CD4-positive, alpha-beta T cell (primary cell): ENCODE measurements at regions not wholly inside any gene's neighbourhood (a gene's known extent, or its start where the extent isn't known, plus 50 kb on each side); places are given as distances from the start of the nearest gene placed in this dataset.

Experiments
- ATAC-seq: fragments of 200-7000 bp; cut with Tn5 transposase; one replicate; pipeline ENCODE4 v1.10.0; 2022; ENCODE audit warnings: mild to moderate bottlenecking; ENCODE audit not compliant: poor library complexity
- CTCF ChIA-PET: fragments of 350-600 bp; sonication (Branson Sonifier 250); formaldehyde crosslinking; loops from one replicate; lab custom pipeline; 2021; ENCODE audit warnings: antibody characterized with exemption, inconsistent platforms; lab: Charles Lee
- POLR2A ChIA-PET: fragments of 350-600 bp; sonication (Branson Sonifier 250); formaldehyde crosslinking; loops from one replicate; lab custom pipeline; 2021; ENCODE audit warnings: antibody characterized with exemption, inconsistent platforms; lab: Charles Lee
- DNase-seq, 14 experiments: peaks; one replicate each; pipeline ENCODE4 v3.0.0-alpha.2; 2013 to 2020; ENCODE audit warnings: mixed read lengths in 2 of 14
- H3K27ac ChIP-seq, 2 donors: one replicate each; pipeline versions ENCODE4 v1.5.1 to v1.7.0; 2013; ENCODE audit warnings: low read length in 2 of 2, low read depth in 1 of 2, mild to moderate bottlenecking in 1 of 2
- H3K27me3 ChIP-seq, 2 experiments: 1 replicate in 1 of 2; 2 replicates in 1 of 2; pipeline versions ENCODE4 v1.6.1 to v1.7.0; 2013; ENCODE audit warnings: low read length in 2 of 2, control low read depth in 1 of 2, mild to moderate bottlenecking in 1 of 2, moderate library complexity in 1 of 2; ENCODE audit not compliant: insufficient read depth in 2 of 2, control insufficient read depth in 1 of 2
- H3K36me3 ChIP-seq: one replicate; pipeline ENCODE4 v1.6.1; 2013; ENCODE audit warnings: low read length, control low read depth; ENCODE audit not compliant: insufficient read depth
- H3K4me1 ChIP-seq: one replicate; pipeline ENCODE4 v1.6.1; 2013; ENCODE audit warnings: low read length, control low read depth; ENCODE audit not compliant: insufficient read depth
- H3K4me3 ChIP-seq: one replicate; pipeline ENCODE4 v1.5.1; 2013; ENCODE audit warnings: mild to moderate bottlenecking, low read length, moderate library complexity
- H3K9me3 ChIP-seq, 2 experiments: 1 replicate in 1 of 2; 2 replicates in 1 of 2; pipeline versions ENCODE4 v1.6.1 to v1.7.0; 2013; ENCODE audit warnings: low read length in 2 of 2, mild to moderate bottlenecking in 2 of 2, control low read depth in 1 of 2, moderate library complexity in 1 of 2; ENCODE audit not compliant: control insufficient read depth in 1 of 2, insufficient read depth in 1 of 2
- H3K27ac Mint-ChIP-seq: one replicate; pipeline ENCODE4 v1.8.0; 2020; ENCODE audit warnings: mixed read lengths
- H3K27me3 Mint-ChIP-seq: one replicate; pipeline ENCODE4 v1.8.0; 2021; ENCODE audit warnings: mixed read lengths
- H3K36me3 Mint-ChIP-seq: one replicate; pipeline ENCODE4 v1.8.0; 2021; ENCODE audit warnings: low read depth, mixed read lengths
- H3K4me1 Mint-ChIP-seq: one replicate; pipeline ENCODE4 v1.8.0; 2021; ENCODE audit warnings: low read depth, mixed read lengths
- H3K4me3 Mint-ChIP-seq: one replicate; pipeline ENCODE4 v1.8.0; 2020; ENCODE audit warnings: mild to moderate bottlenecking, mixed read lengths
- H3K9me3 Mint-ChIP-seq: one replicate; pipeline ENCODE4 v1.8.0; 2020; ENCODE audit warnings: mixed read lengths
- intact Hi-C, 2 experiments: fragments of 100-400 bp; cut with DNase I in 1 of 2; cut with micrococcal nuclease in 1 of 2; formaldehyde crosslinking; loops; one replicate each; pipeline versions ENCODE4 v1.15.1 to v1.9.0; 2023 to 2025; cut with DNase I, micrococcal nuclease
- TF ChIP-seq, protein P1 (sequence below): fragments of 200-600 bp; IDR thresholded peaks from one replicate; pipeline ENCODE4 v1.8.0; 2022; ENCODE audit warnings: antibody characterized with exemption, mild to moderate bottlenecking

- no peak overlapping the region for H3K27ac ChIP-seq
- DNase-seq (no peak), ATAC-seq (no peak)
- ChIA-PET POLR2A (no interaction called here), CTCF (no interaction called here)
- TF ChIP-seq, protein P1, sequence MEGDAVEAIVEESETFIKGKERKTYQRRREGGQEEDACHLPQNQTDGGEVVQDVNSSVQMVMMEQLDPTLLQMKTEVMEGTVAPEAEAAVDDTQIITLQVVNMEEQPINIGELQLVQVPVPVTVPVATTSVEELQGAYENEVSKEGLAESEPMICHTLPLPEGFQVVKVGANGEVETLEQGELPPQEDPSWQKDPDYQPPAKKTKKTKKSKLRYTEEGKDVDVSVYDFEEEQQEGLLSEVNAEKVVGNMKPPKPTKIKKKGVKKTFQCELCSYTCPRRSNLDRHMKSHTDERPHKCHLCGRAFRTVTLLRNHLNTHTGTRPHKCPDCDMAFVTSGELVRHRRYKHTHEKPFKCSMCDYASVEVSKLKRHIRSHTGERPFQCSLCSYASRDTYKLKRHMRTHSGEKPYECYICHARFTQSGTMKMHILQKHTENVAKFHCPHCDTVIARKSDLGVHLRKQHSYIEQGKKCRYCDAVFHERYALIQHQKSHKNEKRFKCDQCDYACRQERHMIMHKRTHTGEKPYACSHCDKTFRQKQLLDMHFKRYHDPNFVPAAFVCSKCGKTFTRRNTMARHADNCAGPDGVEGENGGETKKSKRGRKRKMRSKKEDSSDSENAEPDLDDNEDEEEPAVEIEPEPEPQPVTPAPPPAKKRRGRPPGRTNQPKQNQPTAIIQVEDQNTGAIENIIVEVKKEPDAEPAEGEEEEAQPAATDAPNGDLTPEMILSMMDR: no peak
- no peaks in the 10 kb centered on the region for H3K27me3 ChIP-seq
- H3K4me3 ChIP-seq: no peak overlapping the region
- no peaks in the 10 kb centered on the region for H3K4me1 Mint-ChIP-seq
- H3K9me3 Mint-ChIP-seq: no peaks in the 10 kb centered on the region
- peaks cover 0 to 19% of the 10 kb centered on the region in 2 experiments for H3K9me3 ChIP-seq
- H3K27me3 Mint-ChIP-seq: peaks cover 11% of the 10 kb centered on the region
- H3K4me3 Mint-ChIP-seq: no peak overlapping the region
- no peaks in the 10 kb centered on the region for H3K4me1 ChIP-seq
- no peaks in the 10 kb centered on the region for H3K36me3 Mint-ChIP-seq
- H3K27ac Mint-ChIP-seq: no peak overlapping the region
- H3K36me3 ChIP-seq: no peaks in the 10 kb centered on the region
- intact Hi-C loops: no loop called here
Measured at GRCh38 chr2:6493669-6494068, 372.0 kb downstream of the CMPK2 start.

- ChIA-PET CTCF (no interaction called here), POLR2A (no interaction called here)
- TF ChIP-seq, protein P1: no peak
- Histone ChIP-seq H3K4me3 (no peak overlapping the region), H3K36me3 (no peaks in the 10 kb centered on the region), H3K4me1 (no peaks in the 10 kb centered on the region), H3K27ac (no peak overlapping the region), H3K9me3 (peaks cover 0 to 19% of the 10 kb centered on the region in 2 experiments), H3K27me3 (no peaks in the 10 kb centered on the region)
- H3K36me3 Mint-ChIP-seq: no peaks in the 10 kb centered on the region
- DNase-seq: no peak
- no peak overlapping the region for H3K4me3 Mint-ChIP-seq
- H3K27me3 Mint-ChIP-seq: peaks cover 8% of the 10 kb centered on the region
- intact Hi-C loops: no loop called here
- no peaks in the 10 kb centered on the region for H3K9me3 Mint-ChIP-seq
- no peaks in the 10 kb centered on the region for H3K4me1 Mint-ChIP-seq
- ATAC-seq: no peak
- H3K27ac Mint-ChIP-seq: no peak overlapping the region
Measured at GRCh38 chr2:6495466-6495865, 370.2 kb downstream of the CMPK2 start.

- no peak overlapping the region for H3K4me3 Mint-ChIP-seq
- peaks cover 0 to 19% of the 10 kb centered on the region in 2 experiments for H3K9me3 ChIP-seq
- H3K27me3 Mint-ChIP-seq: peaks cover 7% of the 10 kb centered on the region
- no peaks in the 10 kb centered on the region for H3K36me3 Mint-ChIP-seq
- H3K27me3 ChIP-seq: no peaks in the 10 kb centered on the region
- ATAC-seq: no peak
- ChIA-PET CTCF (no interaction called here), POLR2A (no interaction called here)
- H3K4me1 Mint-ChIP-seq: no peaks in the 10 kb centered on the region
- intact Hi-C loops: no loop called here
- TF ChIP-seq, protein P1: no peak
- no peaks in the 10 kb centered on the region for H3K4me1 ChIP-seq
- no peaks in the 10 kb centered on the region for H3K9me3 Mint-ChIP-seq
- H3K4me3 ChIP-seq: no peak overlapping the region
- no peak overlapping the region for H3K27ac ChIP-seq
- no peak overlapping the region for H3K27ac Mint-ChIP-seq
- no peak for DNase-seq
- H3K36me3 ChIP-seq: no peaks in the 10 kb centered on the region
Measured at GRCh38 chr2:6496376-6496775, 369.3 kb downstream of the CMPK2 start.
